ENCODE measurements at regions not wholly inside any gene's neighbourhood (a gene's known extent, or its start where the extent isn't known, plus 50 kb on each side); places are given as distances from the start of the nearest gene placed in this dataset.

DNA sequence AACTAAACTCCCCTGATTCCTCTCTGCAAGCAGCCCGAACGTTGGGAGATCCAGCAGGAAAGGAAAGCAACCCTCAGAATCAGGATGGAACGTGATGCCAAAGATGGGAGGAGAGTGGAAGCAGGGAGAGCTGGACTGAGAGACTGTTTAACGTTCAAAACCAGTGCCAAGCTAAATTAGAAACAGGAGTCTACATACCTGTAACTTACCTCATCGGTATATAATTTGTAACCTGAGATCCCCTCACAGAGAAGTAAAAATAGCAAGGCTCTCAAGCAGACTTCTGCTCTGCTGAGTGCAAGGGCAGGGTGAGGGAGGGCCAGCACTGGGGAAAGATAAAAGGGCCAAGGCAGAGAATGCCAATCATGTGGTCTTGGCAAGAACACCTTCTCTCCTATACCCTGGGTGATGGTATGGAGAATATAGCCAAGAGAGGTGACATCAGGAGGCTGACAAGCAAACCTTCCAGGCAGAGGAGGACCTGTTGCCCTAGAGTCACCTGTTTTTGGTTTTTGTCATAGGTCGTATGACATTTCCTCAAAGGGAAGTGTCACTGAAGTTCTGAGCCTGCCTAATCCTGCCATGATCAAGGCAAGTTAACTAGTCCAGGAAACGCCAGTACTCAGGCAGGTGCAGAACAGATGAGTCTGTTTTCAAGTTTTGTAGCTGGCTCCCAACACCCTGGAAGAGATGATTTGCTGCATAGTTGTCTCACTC, 472.0 kb downstream of the NFIB start:
- TF ChIP-seq, protein P1, sequence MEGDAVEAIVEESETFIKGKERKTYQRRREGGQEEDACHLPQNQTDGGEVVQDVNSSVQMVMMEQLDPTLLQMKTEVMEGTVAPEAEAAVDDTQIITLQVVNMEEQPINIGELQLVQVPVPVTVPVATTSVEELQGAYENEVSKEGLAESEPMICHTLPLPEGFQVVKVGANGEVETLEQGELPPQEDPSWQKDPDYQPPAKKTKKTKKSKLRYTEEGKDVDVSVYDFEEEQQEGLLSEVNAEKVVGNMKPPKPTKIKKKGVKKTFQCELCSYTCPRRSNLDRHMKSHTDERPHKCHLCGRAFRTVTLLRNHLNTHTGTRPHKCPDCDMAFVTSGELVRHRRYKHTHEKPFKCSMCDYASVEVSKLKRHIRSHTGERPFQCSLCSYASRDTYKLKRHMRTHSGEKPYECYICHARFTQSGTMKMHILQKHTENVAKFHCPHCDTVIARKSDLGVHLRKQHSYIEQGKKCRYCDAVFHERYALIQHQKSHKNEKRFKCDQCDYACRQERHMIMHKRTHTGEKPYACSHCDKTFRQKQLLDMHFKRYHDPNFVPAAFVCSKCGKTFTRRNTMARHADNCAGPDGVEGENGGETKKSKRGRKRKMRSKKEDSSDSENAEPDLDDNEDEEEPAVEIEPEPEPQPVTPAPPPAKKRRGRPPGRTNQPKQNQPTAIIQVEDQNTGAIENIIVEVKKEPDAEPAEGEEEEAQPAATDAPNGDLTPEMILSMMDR (tag by site-specific recombination; IDR thresholded peaks at IDR 0.05) = no peak
- TF ChIP-seq ZNF791 (tag by site-specific recombination; IDR thresholded peaks at IDR 0.05) = no peak
- TF ChIP-seq ZNF155 (tag by site-specific recombination; IDR thresholded peaks at IDR 0.05) = no peak
- TF ChIP-seq ZFP3 (tag by site-specific recombination; IDR thresholded peaks at IDR 0.05; ENCODE audit: low read depth) = no peak
- TF ChIP-seq HOXC10 (CRISPR knock-in tag; IDR thresholded peaks at IDR 0.05) = no peak
- no peak for TF ChIP-seq ZNF239 (tag by site-specific recombination; IDR thresholded peaks at IDR 0.05)
- no peak for TF ChIP-seq ZNF175 (tag by site-specific recombination; IDR thresholded peaks at IDR 0.05)

All from HEK293 (cell line).